ENCODE measurements at regions not wholly inside any gene's neighbourhood (a gene's known extent, or its start where the extent isn't known, plus 50 kb on each side); places are given as distances from the start of the nearest gene placed in this dataset.

DNA sequence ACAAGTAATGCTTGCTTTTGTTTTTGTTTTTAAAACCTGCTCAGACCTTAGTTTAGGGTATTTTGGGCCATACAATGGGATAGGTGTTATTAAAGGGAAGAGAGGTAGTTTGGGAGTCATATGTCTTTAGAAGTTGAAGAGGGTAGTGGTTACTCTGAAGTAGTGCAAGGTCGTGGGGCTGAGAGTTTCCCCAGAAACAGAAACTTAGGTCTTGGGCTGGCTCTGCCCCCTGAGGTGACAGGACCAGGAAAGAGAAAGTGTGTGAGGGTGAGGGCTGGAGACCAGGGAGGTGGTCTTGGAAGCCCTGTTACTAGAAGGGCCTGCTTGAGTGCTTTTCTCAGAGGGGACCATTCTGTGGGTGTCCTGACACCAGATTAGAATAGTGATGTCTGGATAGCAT is 500.5 kb upstream of the SPHKAP start:
- DNase-seq (no peak), FAIRE-seq (no peak)
- WGBS, 3 donors, result 11 to 32% (median 18%) methylated on average over 1 of the region's 1 CpG
- H3K27me3 ChIP-seq (ENCODE audit: control insufficient read depth in 3 of 3, insufficient read depth in 3 of 3, low read length in 3 of 3), result no peaks in the 10 kb centered on the region
- no peaks in the 10 kb centered on the region for H3K4me1 ChIP-seq (ENCODE audit: control insufficient read depth in 3 of 3, insufficient read depth in 2 of 3, low read depth in 1 of 3, low read length in 2 of 3)
- H3K4me3 ChIP-seq (ENCODE audit: low read depth in 1 of 3, low read length in 3 of 3), result no peak overlapping the region
- H3K27ac ChIP-seq (ENCODE audit: low read depth in 1 of 3, low read length in 2 of 3), result no peak overlapping the region
- H3K9me3 ChIP-seq (ENCODE audit: control insufficient read depth in 2 of 2, insufficient read depth in 1 of 2, low read depth in 1 of 2, low read length in 1 of 2), result no peaks in the 10 kb centered on the region
- no peaks in the 10 kb centered on the region for H3K36me3 ChIP-seq (ENCODE audit: control insufficient read depth in 3 of 3, insufficient read depth in 2 of 3, low read depth in 1 of 3, low read length in 3 of 3)

GRCh38 chr2:228681426-228681825 is 499.9 kb upstream of the SPHKAP start:
- Histone ChIP-seq H3K4me3 (ENCODE audit: low read depth in 1 of 3, low read length in 3 of 3) (no peak overlapping the region), H3K9me3 (ENCODE audit: control insufficient read depth in 2 of 2, insufficient read depth in 1 of 2, low read depth in 1 of 2, low read length in 1 of 2) (no peaks in the 10 kb centered on the region), H3K27ac (ENCODE audit: low read depth in 1 of 3, low read length in 2 of 3) (no peak overlapping the region), H3K4me1 (ENCODE audit: control insufficient read depth in 3 of 3, insufficient read depth in 2 of 3, low read depth in 1 of 3, low read length in 2 of 3) (no peaks in the 10 kb centered on the region), H3K27me3 (ENCODE audit: control insufficient read depth in 3 of 3, insufficient read depth in 3 of 3, low read length in 3 of 3) (no peaks in the 10 kb centered on the region), H3K36me3 (ENCODE audit: control insufficient read depth in 3 of 3, insufficient read depth in 2 of 3, low read depth in 1 of 3, low read length in 3 of 3) (no peaks in the 10 kb centered on the region)
- 22 to 25% (median 23%) methylated on average over 5 of the region's 5 CpGs for WGBS, 3 donors
- peak; percentile 27 to 40 for DNase-seq
- FAIRE-seq, result no peak

- Histone ChIP-seq H3K4me1 (ENCODE audit: control insufficient read depth in 3 of 3, insufficient read depth in 2 of 3, low read depth in 1 of 3, low read length in 2 of 3) (no peaks in the 10 kb centered on the region), H3K27ac (ENCODE audit: low read depth in 1 of 3, low read length in 2 of 3) (no peak overlapping the region), H3K9me3 (ENCODE audit: control insufficient read depth in 2 of 2, insufficient read depth in 1 of 2, low read depth in 1 of 2, low read length in 1 of 2) (no peaks in the 10 kb centered on the region), H3K27me3 (ENCODE audit: control insufficient read depth in 3 of 3, insufficient read depth in 3 of 3, low read length in 3 of 3) (no peaks in the 10 kb centered on the region), H3K4me3 (ENCODE audit: low read depth in 1 of 3, low read length in 3 of 3) (no peak overlapping the region), H3K36me3 (ENCODE audit: control insufficient read depth in 3 of 3, insufficient read depth in 2 of 3, low read depth in 1 of 3, low read length in 3 of 3) (no peaks in the 10 kb centered on the region)
- no peak for FAIRE-seq
- 74 to 80% (median 75%) methylated on average over 4 of the region's 4 CpGs for WGBS, 3 donors
- no peak for DNase-seq
These were observed 496.6 kb upstream of the SPHKAP start for GRCh38 chr2:228678110-228678509.

DNA sequence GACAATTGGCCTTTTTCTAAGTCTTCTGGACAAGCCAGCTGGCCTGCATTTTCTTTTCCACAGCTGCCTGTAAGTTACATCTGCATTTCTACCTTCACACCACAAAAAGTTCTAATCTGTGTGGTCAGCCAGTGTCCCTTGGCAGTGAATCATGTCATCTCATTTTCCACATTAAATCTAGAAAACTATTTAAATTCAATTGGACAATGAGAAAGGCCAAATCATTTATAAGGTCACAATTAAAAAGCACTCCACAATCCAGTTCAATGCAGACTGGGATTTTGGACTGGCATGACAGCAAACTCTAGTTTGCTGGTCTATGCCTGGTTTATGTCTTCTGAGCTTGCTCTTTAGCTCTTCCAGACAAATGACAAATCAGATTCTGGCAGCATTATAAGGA is 494.2 kb upstream of the SPHKAP start:
- Histone ChIP-seq H3K4me1 (ENCODE audit: control insufficient read depth in 3 of 3, insufficient read depth in 2 of 3, low read depth in 1 of 3, low read length in 2 of 3) (no peaks in the 10 kb centered on the region), H3K9me3 (ENCODE audit: control insufficient read depth in 2 of 2, insufficient read depth in 1 of 2, low read depth in 1 of 2, low read length in 1 of 2) (no peaks in the 10 kb centered on the region), H3K36me3 (ENCODE audit: control insufficient read depth in 3 of 3, insufficient read depth in 2 of 3, low read depth in 1 of 3, low read length in 3 of 3) (no peaks in the 10 kb centered on the region), H3K4me3 (ENCODE audit: low read depth in 1 of 3, low read length in 3 of 3) (no peak overlapping the region), H3K27me3 (ENCODE audit: control insufficient read depth in 3 of 3, insufficient read depth in 3 of 3, low read length in 3 of 3) (no peaks in the 10 kb centered on the region), H3K27ac (ENCODE audit: low read depth in 1 of 3, low read length in 2 of 3) (no peak overlapping the region)
- no peak for DNase-seq
- FAIRE-seq, result no peak

GRCh38 chr2:228675091-228675490 is 493.6 kb upstream of the SPHKAP start:
- FAIRE-seq (no peak), DNase-seq (no peak)
- no peaks in the 10 kb centered on the region for H3K27me3 ChIP-seq (ENCODE audit: control insufficient read depth in 3 of 3, insufficient read depth in 3 of 3, low read length in 3 of 3)
- H3K36me3 ChIP-seq (ENCODE audit: control insufficient read depth in 3 of 3, insufficient read depth in 2 of 3, low read depth in 1 of 3, low read length in 3 of 3), result no peaks in the 10 kb centered on the region
- no peaks in the 10 kb centered on the region for H3K9me3 ChIP-seq (ENCODE audit: control insufficient read depth in 2 of 2, insufficient read depth in 1 of 2, low read depth in 1 of 2, low read length in 1 of 2)
- 52 to 58% (median 57%) methylated on average over 2 of the region's 2 CpGs for WGBS, 3 donors
- H3K27ac ChIP-seq (ENCODE audit: low read depth in 1 of 3, low read length in 2 of 3), result no peak overlapping the region
- H3K4me1 ChIP-seq (ENCODE audit: control insufficient read depth in 3 of 3, insufficient read depth in 2 of 3, low read depth in 1 of 3, low read length in 2 of 3), result no peaks in the 10 kb centered on the region
- H3K4me3 ChIP-seq (ENCODE audit: low read depth in 1 of 3, low read length in 3 of 3), result no peak overlapping the region

DNA sequence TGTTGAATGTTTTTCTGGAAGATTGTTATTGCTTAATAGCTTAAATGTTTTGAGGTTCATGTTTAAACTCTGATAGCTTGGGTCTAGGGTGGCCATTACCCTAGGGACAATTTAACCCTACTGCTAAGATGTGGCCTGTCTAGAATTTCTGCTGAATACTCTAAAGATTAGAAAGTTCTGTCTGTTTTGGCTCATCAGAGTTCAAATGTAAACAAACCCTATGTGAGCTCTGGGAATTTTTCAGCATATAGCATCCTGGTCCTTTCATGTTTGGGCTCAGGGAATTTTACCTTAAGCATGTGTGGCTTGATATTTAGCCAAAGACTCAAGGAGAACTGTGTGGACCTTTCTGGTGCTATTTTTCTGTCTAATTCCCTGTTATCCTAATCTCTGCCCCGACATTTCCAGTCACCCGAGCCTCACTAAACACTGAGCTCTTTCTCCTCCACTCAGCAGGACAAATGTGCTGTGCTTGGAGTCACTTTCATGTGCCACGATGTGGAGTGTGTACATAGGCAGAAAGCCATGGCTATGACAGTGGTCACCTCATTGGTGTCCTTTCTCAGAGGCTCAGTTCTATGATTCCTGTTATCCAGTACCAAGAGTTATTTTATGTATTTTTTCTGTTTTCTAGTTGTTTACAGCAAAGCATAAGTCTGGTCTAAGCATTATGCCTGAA is 492.5 kb upstream of the SPHKAP start:
- 57 to 62% (median 60%) methylated on average over 3 of the region's 3 CpGs for WGBS, 3 donors
- no peak overlapping the region for H3K4me3 ChIP-seq (ENCODE audit: low read depth in 1 of 3, low read length in 3 of 3)
- H3K9me3 ChIP-seq (ENCODE audit: control insufficient read depth in 2 of 2, insufficient read depth in 1 of 2, low read depth in 1 of 2, low read length in 1 of 2), result no peaks in the 10 kb centered on the region
- no peaks in the 10 kb centered on the region for H3K27me3 ChIP-seq (ENCODE audit: control insufficient read depth in 3 of 3, insufficient read depth in 3 of 3, low read length in 3 of 3)
- H3K36me3 ChIP-seq (ENCODE audit: control insufficient read depth in 3 of 3, insufficient read depth in 2 of 3, low read depth in 1 of 3, low read length in 3 of 3), result no peaks in the 10 kb centered on the region
- no peak overlapping the region for H3K27ac ChIP-seq (ENCODE audit: low read depth in 1 of 3, low read length in 2 of 3)
- H3K4me1 ChIP-seq (ENCODE audit: control insufficient read depth in 3 of 3, insufficient read depth in 2 of 3, low read depth in 1 of 3, low read length in 2 of 3), result no peaks in the 10 kb centered on the region
- DNase-seq (no peak), FAIRE-seq (no peak)

- no peaks in the 10 kb centered on the region for H3K27me3 ChIP-seq (ENCODE audit: control insufficient read depth in 3 of 3, insufficient read depth in 3 of 3, low read length in 3 of 3)
- no peak for FAIRE-seq
- no peaks in the 10 kb centered on the region for H3K4me1 ChIP-seq (ENCODE audit: control insufficient read depth in 3 of 3, insufficient read depth in 2 of 3, low read depth in 1 of 3, low read length in 2 of 3)
- no peak overlapping the region for H3K27ac ChIP-seq (ENCODE audit: low read depth in 1 of 3, low read length in 2 of 3)
- 65 to 89% (median 65%) methylated on average over 3 of the region's 3 CpGs for WGBS, 3 donors
- no peaks in the 10 kb centered on the region for H3K9me3 ChIP-seq (ENCODE audit: control insufficient read depth in 2 of 2, insufficient read depth in 1 of 2, low read depth in 1 of 2, low read length in 1 of 2)
- DNase-seq, result no peak
- no peaks in the 10 kb centered on the region for H3K36me3 ChIP-seq (ENCODE audit: control insufficient read depth in 3 of 3, insufficient read depth in 2 of 3, low read depth in 1 of 3, low read length in 3 of 3)
- H3K4me3 ChIP-seq (ENCODE audit: low read depth in 1 of 3, low read length in 3 of 3), result no peak overlapping the region
These were observed 488.2 kb upstream of the SPHKAP start for GRCh38 chr2:228669690-228670089.

- FAIRE-seq (no peak), DNase-seq (no peak)
- Histone ChIP-seq H3K4me3 (ENCODE audit: low read depth in 1 of 3, low read length in 3 of 3) (no peak overlapping the region), H3K9me3 (ENCODE audit: control insufficient read depth in 2 of 2, insufficient read depth in 1 of 2, low read depth in 1 of 2, low read length in 1 of 2) (no peaks in the 10 kb centered on the region), H3K27me3 (ENCODE audit: control insufficient read depth in 3 of 3, insufficient read depth in 3 of 3, low read length in 3 of 3) (no peaks in the 10 kb centered on the region), H3K36me3 (ENCODE audit: control insufficient read depth in 3 of 3, insufficient read depth in 2 of 3, low read depth in 1 of 3, low read length in 3 of 3) (no peaks in the 10 kb centered on the region), H3K27ac (ENCODE audit: low read depth in 1 of 3, low read length in 2 of 3) (no peak overlapping the region), H3K4me1 (ENCODE audit: control insufficient read depth in 3 of 3, insufficient read depth in 2 of 3, low read depth in 1 of 3, low read length in 2 of 3) (no peaks in the 10 kb centered on the region)
- 70 to 87% (median 83%) methylated on average over 1 of the region's 1 CpG for WGBS, 3 donors
These were observed 483.7 kb upstream of the SPHKAP start for GRCh38 chr2:228665232-228665631.

- Histone ChIP-seq H3K27me3 (ENCODE audit: control insufficient read depth in 3 of 3, insufficient read depth in 3 of 3, low read length in 3 of 3) (no peaks in the 10 kb centered on the region), H3K4me1 (ENCODE audit: control insufficient read depth in 3 of 3, insufficient read depth in 2 of 3, low read depth in 1 of 3, low read length in 2 of 3) (no peaks in the 10 kb centered on the region), H3K27ac (ENCODE audit: low read depth in 1 of 3, low read length in 2 of 3) (no peak overlapping the region), H3K36me3 (ENCODE audit: control insufficient read depth in 3 of 3, insufficient read depth in 2 of 3, low read depth in 1 of 3, low read length in 3 of 3) (no peaks in the 10 kb centered on the region), H3K9me3 (ENCODE audit: control insufficient read depth in 2 of 2, insufficient read depth in 1 of 2, low read depth in 1 of 2, low read length in 1 of 2) (no peaks in the 10 kb centered on the region), H3K4me3 (ENCODE audit: low read depth in 1 of 3, low read length in 3 of 3) (no peak overlapping the region)
- no peak for DNase-seq
- WGBS, 3 donors, result 82 to 88% (median 83%) methylated on average over 5 of the region's 5 CpGs
- FAIRE-seq, result no peak
These were observed 477.5 kb upstream of the SPHKAP start for GRCh38 chr2:228658998-228659397.

Measured in small intestine (tissue), 7 donors.